Activated T-cell treated with anti-CD3 and anti-CD28 coated beads, Interleukin-2, amount 50 U/mL, for 4 hours (primary cell): ENCODE measurements at regions not wholly inside any gene's neighbourhood (a gene's known extent, or its start where the extent isn't known, plus 50 kb on each side); places are given as distances from the start of the nearest gene placed in this dataset.
"Not testable (repeated sequence)": the region's sequence is repeated elsewhere in the genome, so short reads cannot be mapped to it uniquely, and the experiment has no call there.

Experiments used
- ATAC-seq, 2 donors: fragments of 200-7000 bp; cut with Tn5 transposase; one replicate each; pipeline ENCODE4 v1.10.0; 2021
- DNase-seq: peaks from one replicate; pipeline ENCODE4 v3.0.0-alpha.2; 2020
- H3K27me3 Mint-ChIP-seq: one replicate; pipeline ENCODE4 v1.8.0; 2021; ENCODE audit warnings: low read depth, mixed read lengths
- H3K36me3 Mint-ChIP-seq: one replicate; pipeline ENCODE4 v1.8.0; 2022; ENCODE audit warnings: mixed read lengths; ENCODE audit not compliant: insufficient read depth
- H3K4me1 Mint-ChIP-seq: one replicate; pipeline ENCODE4 v1.8.0; 2021; ENCODE audit warnings: low read depth, mixed read lengths
- H3K4me3 Mint-ChIP-seq: one replicate; pipeline ENCODE4 v1.8.0; 2021; ENCODE audit warnings: mild to moderate bottlenecking, moderate library complexity, mixed read lengths
- H3K9me3 Mint-ChIP-seq: one replicate; pipeline ENCODE4 v1.8.0; 2021; ENCODE audit warnings: mixed read lengths

DNA sequence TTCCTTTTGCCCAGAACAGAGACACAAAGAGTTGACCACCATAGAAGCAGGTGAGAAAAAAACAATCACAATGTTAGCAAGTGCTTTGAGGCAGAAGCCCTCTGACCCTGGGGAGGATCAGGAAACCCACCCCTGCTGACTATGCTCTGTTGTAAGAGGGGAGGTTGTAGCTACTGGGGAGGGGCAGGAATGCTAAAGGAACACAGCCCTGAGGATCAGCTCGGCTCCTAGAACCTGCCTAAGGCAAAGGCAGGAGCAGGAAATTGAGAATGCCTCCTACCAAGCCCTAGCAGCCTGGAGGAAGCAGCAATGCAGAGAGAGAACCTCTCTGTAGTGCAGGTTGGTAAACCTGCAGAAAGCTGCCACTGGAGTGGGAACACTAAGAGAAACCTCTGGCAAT is 624.0 kb upstream of the KLF12 start:
- H3K9me3 Mint-ChIP-seq, result no peaks in the 10 kb centered on the region
- no peak overlapping the region for H3K4me3 Mint-ChIP-seq
- H3K36me3 Mint-ChIP-seq, result no peaks in the 10 kb centered on the region
- no peak for DNase-seq
- no peak for ATAC-seq
- H3K4me1 Mint-ChIP-seq, result no peaks in the 10 kb centered on the region
- H3K27me3 Mint-ChIP-seq, result peaks cover 7% of the 10 kb centered on the region

DNA sequence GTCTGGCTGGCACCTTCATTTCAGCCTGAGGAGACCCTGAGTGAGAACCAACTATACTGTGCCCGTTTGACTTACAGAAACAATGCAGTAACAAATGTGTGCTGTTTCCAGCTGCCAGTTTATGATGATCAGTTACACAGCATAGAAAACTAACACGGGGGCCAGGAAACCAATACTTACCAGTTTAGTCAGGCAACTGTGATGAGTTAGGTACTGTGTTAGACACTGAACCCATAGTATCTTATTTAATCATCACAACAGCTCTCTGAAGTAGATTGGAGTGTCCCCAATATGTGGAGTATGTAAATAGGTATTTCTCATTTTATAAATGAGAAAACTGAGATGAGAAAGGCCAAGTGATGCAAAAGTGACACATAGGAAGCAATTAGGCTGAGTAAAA is 620.9 kb upstream of the KLF12 start:
- H3K27me3 Mint-ChIP-seq, result peaks cover 7% of the 10 kb centered on the region
- no peak for ATAC-seq
- no peaks in the 10 kb centered on the region for H3K36me3 Mint-ChIP-seq
- DNase-seq, result no peak
- no peak overlapping the region for H3K4me3 Mint-ChIP-seq
- H3K4me1 Mint-ChIP-seq, result no peaks in the 10 kb centered on the region
- no peaks in the 10 kb centered on the region for H3K9me3 Mint-ChIP-seq

DNA sequence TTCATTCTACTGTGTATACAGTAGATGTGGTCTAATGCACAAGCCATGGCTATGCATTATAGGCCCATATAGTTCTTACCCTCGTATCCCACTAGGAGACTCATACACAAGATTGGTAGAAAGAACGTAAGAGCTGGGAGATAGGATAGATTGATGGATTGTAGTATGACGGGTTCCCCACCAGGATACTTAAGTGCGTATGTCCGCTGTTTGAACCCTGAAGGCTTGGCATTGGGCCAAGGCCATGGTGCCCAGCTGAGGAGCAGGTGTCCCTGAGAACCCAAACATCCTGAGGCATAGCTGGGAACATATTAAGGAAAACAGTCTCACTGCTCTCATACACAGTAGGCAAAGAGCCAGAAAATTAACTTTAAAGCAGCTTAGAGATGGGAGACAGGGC is 617.5 kb upstream of the KLF12 start:
- Mint-ChIP-seq H3K27me3 (peaks cover 7% of the 10 kb centered on the region), H3K9me3 (no peaks in the 10 kb centered on the region), H3K4me1 (no peaks in the 10 kb centered on the region), H3K4me3 (no peak overlapping the region), H3K36me3 (no peaks in the 10 kb centered on the region)
- no peak for DNase-seq
- ATAC-seq, result no peak

DNA sequence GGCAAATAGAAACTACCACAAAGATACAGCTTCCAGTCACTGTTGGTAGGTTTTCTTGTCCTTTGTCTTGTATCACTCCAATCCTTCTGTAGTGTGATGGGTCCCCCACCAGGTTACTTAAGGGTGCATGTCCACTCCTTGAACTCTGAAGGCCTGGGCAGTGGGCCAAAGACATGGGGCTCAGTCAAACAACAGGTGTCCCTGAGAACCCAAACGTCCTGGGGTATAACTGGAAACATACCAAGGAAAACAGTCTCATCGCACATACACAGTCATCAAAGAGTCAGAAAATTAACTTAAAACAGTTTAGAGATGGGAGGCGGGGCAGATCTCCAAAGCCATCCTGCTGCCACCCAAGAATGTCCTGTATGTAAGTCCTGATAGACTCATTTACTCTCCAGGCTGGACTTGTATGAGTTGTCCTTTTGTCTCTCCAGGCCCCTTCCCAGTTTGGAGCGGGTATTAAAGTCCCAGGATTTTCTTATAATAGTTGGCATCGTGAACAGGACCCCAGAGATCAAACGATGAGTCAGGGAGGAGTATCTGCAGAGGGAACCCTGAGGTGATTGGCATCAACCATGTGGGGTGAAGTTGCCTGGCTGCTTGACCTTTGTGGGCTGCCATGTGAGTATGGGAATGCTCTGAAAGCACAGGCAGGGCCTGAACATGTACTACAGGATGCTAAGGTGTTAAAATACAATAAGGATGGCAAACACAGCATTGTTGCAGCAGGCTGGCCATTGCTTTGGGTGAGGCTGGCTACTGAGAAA is 613.2 kb upstream of the KLF12 start:
- no peaks in the 10 kb centered on the region for H3K36me3 Mint-ChIP-seq
- no peak overlapping the region for H3K4me3 Mint-ChIP-seq
- no peaks in the 10 kb centered on the region for H3K4me1 Mint-ChIP-seq
- ATAC-seq (no peak), DNase-seq (no peak)
- no peaks in the 10 kb centered on the region for H3K27me3 Mint-ChIP-seq
- no peaks in the 10 kb centered on the region for H3K9me3 Mint-ChIP-seq

DNA sequence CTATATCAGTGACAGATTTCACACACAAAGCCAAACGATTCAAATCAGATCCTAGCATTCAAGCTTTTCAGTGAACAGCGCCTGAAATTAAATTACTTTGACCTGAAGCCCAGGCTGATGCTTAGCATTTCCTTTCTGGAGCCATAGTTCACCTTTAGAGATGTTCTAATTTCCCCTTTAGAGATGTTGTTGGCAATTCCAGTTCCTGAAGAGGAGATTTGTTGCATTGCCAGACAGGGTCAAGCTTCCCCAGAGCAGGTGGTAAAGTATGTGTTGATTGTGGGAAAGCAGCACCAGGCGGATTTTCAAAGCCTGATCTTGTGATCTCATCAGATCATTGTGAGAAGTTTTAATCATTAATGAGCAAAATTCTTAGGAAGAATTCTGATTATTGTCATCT is 609.8 kb upstream of the KLF12 start:
- Mint-ChIP-seq H3K4me1 (no peaks in the 10 kb centered on the region), H3K4me3 (no peak overlapping the region), H3K27me3 (no peaks in the 10 kb centered on the region), H3K36me3 (no peaks in the 10 kb centered on the region), H3K9me3 (no peaks in the 10 kb centered on the region)
- no peak for DNase-seq
- ATAC-seq, result no peak

DNA sequence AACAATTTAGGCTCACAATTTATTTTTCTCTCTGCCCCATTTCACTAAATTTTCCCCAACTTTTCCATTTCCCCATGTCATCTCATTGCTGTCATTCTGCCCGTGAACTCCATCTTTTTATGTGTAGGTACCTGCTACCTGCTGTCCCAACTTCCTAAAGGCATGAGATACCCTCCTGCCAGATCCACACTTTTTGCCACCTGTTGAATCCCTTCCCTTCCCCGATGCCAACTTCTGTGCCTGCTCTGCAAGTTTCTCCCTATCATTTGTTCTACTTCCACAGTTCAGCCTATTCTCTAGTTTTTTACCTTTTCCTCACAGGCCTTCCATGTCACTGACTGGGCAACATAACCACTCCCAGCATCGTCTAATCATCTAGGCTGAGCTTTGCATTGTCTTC is 607.5 kb upstream of the KLF12 start:
- ATAC-seq (no peak), DNase-seq (no peak)
- Mint-ChIP-seq H3K27me3 (no peaks in the 10 kb centered on the region), H3K9me3 (no peaks in the 10 kb centered on the region), H3K4me3 (no peak overlapping the region), H3K4me1 (no peaks in the 10 kb centered on the region), H3K36me3 (no peaks in the 10 kb centered on the region)

DNA sequence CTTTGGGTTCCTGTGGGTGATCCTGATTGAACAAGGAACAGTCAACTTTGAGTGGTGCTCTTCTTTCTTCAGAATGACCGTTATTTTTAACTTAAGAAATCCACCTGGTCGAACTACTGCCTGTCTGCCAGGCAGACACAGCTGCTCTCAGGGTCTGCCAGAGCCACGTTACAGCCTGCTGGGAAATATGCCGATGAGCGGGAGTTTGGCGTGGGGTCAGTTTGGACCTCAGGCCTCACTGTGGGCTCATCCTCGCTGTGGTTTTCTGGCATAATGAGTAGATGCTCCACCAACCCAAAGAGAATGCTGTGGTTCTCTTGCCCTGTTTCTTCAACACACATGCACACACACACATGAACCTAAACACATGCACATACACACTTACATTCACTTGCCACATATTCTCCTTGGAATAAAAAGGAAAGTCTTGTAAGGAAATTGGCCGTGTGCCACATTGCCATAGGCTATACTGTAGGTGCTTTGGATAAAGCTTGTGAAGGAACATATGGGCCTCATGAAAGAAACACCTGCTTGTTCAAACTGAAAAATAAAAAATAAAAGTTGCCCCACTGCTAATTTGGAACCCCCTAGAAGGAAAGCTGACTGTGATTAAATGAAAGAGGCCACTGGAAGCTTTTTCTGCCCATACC is 598.7 kb upstream of the KLF12 start:
- peaks cover 8% of the 10 kb centered on the region for H3K27me3 Mint-ChIP-seq
- no peaks in the 10 kb centered on the region for H3K4me1 Mint-ChIP-seq
- H3K36me3 Mint-ChIP-seq, result no peaks in the 10 kb centered on the region
- no peak overlapping the region for H3K4me3 Mint-ChIP-seq
- DNase-seq (no peak), ATAC-seq (no peak)
- no peaks in the 10 kb centered on the region for H3K9me3 Mint-ChIP-seq

DNA sequence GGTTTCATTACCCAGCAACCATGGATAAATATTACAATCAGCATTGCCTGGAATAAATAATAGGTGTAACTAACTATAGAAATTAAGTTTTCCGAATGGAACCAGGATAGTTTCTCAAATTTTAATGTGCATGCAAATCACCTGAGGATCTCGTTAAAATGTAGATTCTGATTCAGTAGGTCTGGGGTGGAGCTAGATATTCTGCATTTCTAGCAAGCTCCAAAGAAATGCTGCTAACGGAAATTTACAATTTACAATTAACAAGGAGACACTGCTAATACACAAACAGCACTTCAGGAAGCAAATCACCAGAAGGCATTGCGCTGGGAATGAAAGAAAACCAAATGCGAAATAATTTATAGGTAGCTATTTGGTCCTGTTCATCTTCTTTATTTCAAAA is 597.5 kb upstream of the KLF12 start:
- H3K36me3 Mint-ChIP-seq, result no peaks in the 10 kb centered on the region
- DNase-seq (no peak), ATAC-seq (no peak)
- no peaks in the 10 kb centered on the region for H3K4me1 Mint-ChIP-seq
- H3K4me3 Mint-ChIP-seq, result no peak overlapping the region
- peaks cover 8% of the 10 kb centered on the region for H3K27me3 Mint-ChIP-seq
- H3K9me3 Mint-ChIP-seq, result no peaks in the 10 kb centered on the region

DNA sequence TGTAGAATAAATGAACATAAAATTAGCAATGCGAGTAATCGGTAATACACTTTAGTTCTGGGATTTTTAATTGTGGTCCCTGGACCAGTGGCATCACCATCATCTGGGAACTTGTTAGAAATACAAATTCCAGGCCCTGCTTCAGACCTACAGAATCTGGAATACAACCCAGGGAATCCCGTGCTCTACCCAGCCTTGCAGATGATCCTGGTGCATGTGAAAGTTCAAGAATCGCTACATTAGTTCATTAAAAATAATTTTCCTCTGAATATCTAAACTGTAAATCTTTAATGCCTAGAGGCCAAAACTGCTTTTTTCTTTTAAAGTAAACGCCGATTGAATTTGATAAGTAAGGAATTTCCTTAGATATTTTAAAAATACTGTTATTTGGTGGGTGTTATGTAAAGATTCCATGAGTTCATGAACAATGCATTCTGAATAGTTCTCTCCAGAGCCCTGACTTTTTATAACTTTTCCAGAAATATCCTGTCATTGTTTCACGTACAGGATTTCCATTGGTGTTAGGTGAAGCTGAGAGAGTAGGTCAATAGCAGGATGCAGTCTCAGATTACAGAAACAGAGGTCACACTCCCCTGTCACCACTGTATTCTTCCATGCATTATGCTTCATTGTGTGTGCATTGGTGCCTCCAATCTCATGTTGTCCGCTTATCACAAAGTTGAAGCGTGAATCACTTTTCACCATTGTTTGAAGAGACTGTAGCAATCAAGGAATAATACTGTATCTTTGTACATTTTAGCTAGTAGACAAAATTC is 596.5 kb upstream of the KLF12 start:
- Mint-ChIP-seq H3K4me3 (no peak overlapping the region), H3K4me1 (no peaks in the 10 kb centered on the region), H3K9me3 (no peaks in the 10 kb centered on the region), H3K36me3 (no peaks in the 10 kb centered on the region), H3K27me3 (peaks cover 8% of the 10 kb centered on the region)
- ATAC-seq (no peak), DNase-seq (no peak)

DNA sequence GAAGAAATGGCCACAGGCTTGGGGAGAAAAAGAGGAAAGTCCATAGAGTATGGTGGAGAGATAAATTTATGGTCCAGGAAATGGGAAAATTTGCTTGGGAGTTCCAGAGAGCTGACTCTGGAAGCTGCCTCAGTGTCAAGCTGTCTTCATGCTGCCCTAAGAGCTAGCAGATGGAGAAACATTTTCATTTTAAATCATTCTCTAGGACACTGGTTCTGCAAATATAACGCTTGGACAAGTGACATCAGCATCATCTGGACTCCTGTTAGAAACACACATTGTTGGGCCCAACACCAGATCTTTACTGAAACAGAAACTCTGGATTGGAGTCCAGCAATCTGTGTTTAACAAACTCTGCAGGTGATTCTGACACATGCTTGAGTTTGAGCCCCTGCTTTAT is 592.0 kb upstream of the KLF12 start:
- Mint-ChIP-seq H3K36me3 (no peaks in the 10 kb centered on the region), H3K4me1 (no peaks in the 10 kb centered on the region), H3K27me3 (peaks cover 3% of the 10 kb centered on the region), H3K4me3 (no peak overlapping the region), H3K9me3 (no peaks in the 10 kb centered on the region)
- DNase-seq (no peak), ATAC-seq (no peak)

DNA sequence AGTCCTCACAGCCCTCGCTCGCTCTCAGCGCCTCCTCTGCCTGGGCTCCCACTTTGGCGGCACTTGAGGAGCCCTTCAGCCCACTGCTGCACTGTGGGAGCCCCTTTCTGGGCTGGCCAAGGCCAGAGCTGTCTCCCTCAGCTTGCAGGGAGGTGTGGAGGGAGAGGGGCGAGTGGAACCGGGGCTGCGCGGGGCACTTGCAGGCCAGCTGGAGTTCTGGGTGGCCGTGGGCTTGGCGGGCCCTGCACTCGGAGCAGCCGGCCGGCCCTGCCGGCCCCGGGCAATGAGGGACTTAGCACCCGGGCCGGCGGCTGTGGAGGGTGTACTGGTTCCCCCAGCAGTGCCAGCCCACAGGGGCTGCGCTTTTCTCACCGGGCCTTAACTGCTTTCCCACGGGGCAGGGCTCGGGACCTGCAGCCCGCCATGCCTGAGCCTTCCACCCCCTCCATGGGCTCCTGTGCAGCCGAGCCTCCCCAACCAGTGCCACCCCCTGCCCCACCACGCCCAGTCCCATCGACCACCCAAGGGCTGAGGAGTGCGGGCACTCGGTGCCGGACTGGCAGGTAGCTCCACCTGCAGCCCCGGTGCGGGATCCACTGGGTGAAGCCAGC is 584.1 kb upstream of the KLF12 start:
- H3K4me3 Mint-ChIP-seq, DNase-seq, H3K4me1 Mint-ChIP-seq, H3K9me3 Mint-ChIP-seq, H3K27me3 Mint-ChIP-seq, H3K36me3 Mint-ChIP-seq, ATAC-seq: not testable (repeated sequence)

DNA sequence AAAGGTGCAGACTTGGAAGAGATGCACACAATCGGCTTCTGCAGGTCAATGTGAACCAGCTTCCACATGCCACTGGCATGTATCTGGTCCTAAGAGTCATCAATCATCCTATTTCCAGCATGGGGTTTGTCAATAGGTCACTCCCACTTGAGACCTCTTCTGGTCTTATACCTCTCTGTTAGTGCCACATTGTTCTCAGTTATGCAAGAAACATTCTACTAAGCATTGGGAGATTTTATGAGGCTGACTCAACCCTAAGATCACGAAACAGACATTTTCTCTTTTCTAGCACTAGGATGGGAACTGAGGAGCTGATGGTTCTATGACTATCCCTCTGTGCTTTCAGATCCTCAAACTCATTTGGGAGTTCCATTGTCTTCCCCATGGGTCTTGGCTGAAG is 581.5 kb upstream of the KLF12 start:
- Mint-ChIP-seq H3K4me3 (no peak overlapping the region), H3K9me3 (no peaks in the 10 kb centered on the region)
- no peak for DNase-seq

DNA sequence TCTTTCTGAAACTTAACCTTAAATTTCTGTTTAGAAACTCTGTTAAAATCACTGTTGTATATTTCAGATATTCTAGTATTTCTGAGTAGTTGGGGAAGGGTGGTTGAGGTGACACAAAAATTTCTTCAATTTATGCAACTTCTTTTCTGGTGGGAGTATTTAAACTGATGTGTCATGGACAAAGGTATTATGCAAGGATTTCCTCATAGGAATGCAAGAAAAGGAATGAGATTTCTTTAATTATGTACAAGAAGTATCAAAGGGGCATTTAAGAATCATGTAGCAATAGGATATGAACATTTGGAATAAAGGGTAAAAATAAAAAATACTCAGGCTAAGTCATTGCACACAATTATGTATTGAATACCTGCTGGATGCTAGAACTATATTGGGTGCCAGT is 575.8 kb upstream of the KLF12 start:
- no peak overlapping the region for H3K4me3 Mint-ChIP-seq
- ATAC-seq, result no peak
- no peak for DNase-seq
- H3K4me1 Mint-ChIP-seq, result no peaks in the 10 kb centered on the region
- H3K9me3 Mint-ChIP-seq, result no peaks in the 10 kb centered on the region
- H3K36me3 Mint-ChIP-seq, result no peaks in the 10 kb centered on the region
- H3K27me3 Mint-ChIP-seq, result peaks cover 1% of the 10 kb centered on the region

More for the DNA sequence above, 581.5 kb upstream of the KLF12 start:
- Mint-ChIP-seq H3K4me1 (no peaks in the 10 kb centered on the region), H3K36me3 (no peaks in the 10 kb centered on the region), H3K27me3 (no peaks in the 10 kb centered on the region)
- no peak for ATAC-seq

DNA sequence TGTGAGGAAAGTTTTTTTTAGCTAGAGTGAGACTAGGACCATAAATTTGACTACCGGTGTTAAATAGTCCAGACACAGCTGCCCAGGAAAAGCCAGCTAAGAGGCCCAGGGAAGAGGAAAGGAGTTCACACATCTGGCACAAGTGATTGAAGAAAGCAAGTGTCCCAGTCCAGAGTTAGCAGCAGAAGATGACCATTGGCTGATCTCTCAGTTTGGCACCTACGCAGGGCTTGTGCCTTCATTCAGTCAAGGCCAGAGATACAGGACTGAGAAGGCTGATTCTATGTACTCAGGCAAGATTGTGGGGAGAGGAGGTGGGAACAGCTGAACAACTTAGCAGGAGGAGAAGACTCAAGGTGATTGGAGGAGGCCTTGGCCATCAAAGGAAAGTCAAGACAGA is 575.0 kb upstream of the KLF12 start:
- no peak for ATAC-seq
- Mint-ChIP-seq H3K36me3 (no peaks in the 10 kb centered on the region), H3K4me1 (no peaks in the 10 kb centered on the region), H3K4me3 (no peak overlapping the region), H3K27me3 (peaks cover 1% of the 10 kb centered on the region), H3K9me3 (no peaks in the 10 kb centered on the region)
- DNase-seq, result no peak
